Inferior parietal cortex (tissue), 1 donor: ENCODE measurements at regions not wholly inside any gene's neighbourhood (a gene's known extent, or its start where the extent isn't known, plus 50 kb on each side); places are given as distances from the start of the nearest gene placed in this dataset.
A peak's percentile ranks its signal among the peaks of the same experiment; 100 is the strongest.

Experiments used
- DNase-seq: peaks from one replicate; pipeline ENCODE4 v3.0.0-alpha.2; 2016; ENCODE audit errors: extremely low spot score

DNA sequence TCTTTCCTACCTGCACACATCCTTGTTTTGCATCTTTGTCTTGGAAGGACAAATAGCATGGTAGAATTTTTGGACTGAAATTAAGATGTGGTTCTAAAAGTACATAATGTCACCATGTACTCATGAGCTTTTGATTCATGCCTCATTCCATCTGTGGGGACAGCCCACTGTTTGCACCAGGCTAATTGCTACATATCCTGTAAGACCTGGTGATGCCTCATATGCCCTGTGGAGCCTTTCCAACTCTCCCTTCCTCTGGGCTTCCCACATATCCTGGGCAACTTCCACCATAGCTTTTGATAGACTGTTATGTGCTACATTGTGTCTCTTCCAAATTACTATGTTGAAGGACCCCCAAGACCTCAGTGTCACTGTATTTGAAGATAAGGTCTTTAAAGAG, 213.6 kb upstream of the PREP start:
- DNase-seq: no peak

DNA sequence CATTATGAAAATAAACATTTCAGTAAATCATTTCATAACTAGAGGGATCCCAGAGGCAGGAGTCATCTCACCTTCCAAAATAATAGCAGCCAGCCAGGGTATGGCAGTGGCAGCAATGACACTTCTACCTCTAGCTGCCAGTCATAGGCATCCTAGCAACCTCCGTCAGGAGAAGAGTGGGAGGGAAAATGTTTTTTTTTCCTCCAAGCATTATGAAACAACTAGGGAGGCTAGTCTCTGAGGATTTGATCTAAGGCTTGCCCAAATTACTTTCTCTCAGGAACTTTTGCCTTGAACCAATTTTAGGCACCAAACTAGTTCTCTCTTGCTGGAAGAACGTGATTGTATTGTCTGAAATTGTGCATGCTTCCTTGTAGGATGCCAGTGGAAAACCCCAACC, 208.7 kb upstream of the PREP start:
- DNase-seq: no peak

GRCh38 chr6:105609375-105609991, 206.6 kb upstream of the PREP start:
- DNase-seq: no peak

- DNase-seq: no peak
These were observed 206.0 kb upstream of the PREP start for GRCh38 chr6:105608711-105609374.

GRCh38 chr6:105607636-105608621, 205.0 kb upstream of the PREP start:
- DNase-seq: no peak

DNA sequence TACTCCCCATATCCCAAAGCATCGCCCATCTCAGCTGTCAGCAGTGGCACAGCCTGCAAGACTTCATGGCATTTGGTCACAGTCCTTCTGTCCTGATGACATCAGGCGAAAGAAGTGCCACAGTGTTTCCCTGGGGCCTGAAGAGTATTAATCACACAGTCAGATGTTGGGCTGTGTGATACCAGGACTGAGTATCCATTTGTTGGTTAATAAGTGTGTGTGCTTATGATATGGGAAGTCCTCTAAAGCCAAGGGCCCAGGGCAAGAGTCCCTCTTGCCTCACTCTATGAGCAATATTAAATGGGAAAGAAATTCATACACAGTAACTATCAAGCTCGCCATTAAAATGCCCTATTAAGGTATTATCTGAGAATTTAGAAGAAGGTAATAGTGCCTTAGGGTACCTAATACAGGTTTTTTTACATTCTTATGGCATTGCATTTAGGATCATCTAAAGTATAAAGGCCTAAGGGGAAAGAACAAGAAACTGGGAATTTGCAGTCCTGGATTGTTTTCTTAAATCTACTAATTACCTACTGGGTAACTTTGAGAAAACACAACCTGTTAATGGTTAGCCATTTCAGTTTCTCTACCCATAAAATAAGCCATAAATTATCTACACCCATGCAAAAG, 204.1 kb upstream of the PREP start:
- DNase-seq: no peak

- DNase-seq: no peak
These were observed 201.7 kb upstream of the PREP start for GRCh38 chr6:105604587-105604884.

DNA sequence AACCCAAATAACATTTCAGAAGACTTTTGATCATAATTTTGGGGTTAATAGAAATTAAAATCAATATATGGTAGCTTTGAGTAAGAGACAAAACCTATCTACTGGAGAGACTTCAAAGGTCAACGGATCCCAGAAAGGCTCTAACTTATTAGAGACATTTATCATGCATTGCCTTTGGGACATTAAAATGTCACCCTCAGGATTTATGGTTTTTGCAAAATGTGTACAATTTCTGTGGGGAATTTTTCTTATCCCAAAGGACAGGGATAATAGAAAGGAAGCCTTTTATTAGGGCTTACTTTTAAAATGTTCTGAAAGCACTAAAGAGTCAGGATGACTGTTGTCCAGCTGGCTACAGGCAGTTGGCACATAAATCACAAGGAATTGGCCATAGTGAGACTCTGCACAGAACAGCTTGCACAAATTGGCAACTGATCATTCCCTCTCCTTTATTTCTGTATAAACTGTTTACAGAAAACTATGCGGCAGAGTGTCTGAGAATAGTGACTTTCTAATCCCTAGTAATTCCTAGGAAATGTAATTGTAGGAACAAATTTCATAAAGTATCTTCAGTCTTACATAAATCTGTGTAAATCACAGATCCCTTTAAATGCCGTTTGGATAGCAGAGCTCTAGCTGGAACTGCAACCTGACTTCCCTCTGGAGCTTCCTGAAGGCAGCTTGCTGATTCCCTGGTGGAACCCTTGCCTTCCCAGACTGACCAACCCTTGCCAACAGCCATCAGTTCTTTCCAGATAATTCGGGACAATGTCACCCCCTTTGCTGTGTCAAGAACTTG, 201.1 kb upstream of the PREP start:
- DNase-seq: peak; percentile 34

- peak; percentile 76 for DNase-seq
These were observed 198.8 kb upstream of the PREP start for GRCh38 chr6:105601541-105602236.

GRCh38 chr6:105600336-105601260, 197.7 kb upstream of the PREP start:
- DNase-seq: no peak

GRCh38 chr6:105598264-105598663, 195.4 kb upstream of the PREP start:
- no peak for DNase-seq

GRCh38 chr6:105596284-105596755, 193.4 kb upstream of the PREP start:
- DNase-seq: no peak

DNA sequence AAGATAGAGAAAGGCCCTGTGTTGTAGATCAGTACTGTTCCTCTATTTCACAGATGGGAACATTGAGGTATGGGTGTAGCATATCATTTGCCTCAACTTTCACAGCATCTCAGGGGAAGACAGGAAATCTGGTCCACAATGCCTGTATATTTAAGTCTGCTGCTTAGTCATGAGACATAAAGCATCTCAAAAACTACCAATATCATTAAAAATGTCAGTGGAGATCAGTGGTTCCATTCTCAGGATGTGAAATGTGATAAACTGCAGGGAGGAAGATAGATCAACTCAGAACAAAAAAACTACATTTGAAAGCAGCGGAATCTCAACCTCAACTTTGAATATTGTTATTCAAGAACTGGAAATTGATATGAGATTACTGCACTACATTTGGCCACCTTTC, 192.9 kb upstream of the PREP start:
- no peak for DNase-seq

GRCh38 chr6:105594821-105595220, 191.9 kb upstream of the PREP start:
- DNase-seq: no peak

DNA sequence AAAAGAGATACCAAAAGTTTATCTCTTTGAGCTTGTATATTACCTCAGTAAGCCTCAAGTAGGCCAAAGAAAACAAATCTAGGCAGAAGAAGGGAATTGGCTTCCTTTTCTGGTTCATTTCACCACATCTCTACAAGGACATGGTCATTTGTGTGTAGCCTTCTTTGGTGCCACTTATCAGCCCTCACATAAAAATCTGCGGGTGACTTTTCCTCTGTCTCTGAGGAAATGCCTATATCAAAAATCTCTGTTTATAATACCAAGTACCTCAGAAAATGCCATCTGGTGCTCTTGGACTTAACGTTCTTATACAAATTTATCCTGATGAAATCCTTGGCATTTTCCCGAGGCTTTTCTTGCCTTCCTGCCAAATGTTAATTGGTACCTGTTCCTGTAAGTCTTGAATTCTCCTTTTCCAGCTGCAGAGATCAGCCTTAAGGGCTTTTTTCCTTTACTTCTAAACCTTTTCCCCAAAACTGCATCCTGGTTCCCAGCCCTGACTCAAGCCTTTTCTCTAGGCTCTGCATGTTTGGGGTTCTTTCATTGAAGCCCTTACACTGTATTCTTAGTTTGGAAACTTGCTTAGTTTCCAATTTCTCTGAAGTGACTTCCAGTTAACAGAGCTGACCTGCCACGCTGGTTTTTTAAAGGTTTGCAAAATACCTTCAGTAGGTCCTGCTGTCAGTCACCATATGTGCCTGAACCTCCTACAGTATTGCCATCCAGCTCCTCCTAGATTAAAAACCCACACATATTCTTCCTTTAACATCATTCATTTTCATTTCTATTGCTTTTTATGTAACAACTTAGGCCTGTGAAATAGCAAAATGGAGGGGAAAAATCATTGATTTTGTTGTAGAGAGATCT, 191.2 kb upstream of the PREP start:
- peak; percentile 59 for DNase-seq

DNA sequence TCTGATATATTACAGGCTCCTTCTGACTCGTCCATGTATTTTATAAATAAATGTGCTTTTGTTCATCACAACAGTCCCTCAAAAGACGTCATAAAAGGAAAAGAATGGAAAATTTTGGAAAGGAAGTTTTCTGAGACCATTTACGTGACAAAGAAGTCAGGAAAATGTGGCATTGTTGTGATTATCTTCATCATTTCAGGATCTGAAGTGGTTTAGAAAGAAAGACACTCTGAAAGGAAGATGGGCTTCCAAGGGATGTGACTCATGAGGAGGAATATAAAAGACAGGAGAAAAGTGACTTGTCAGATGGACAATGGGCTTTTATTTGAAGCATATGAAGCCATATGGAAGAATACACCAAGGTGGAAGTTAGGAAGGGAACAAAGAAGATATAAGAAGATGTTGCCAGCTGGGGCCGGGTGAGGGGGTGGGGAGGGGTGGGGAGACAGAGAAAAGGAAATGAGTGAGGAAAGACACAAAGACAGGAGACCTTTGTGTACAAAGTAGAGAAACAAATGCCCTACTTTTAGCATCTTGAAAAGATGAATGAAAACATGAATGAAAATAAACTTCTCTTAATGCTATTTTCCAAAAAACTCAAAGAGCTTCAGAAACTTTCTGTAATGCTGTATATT, 190.3 kb upstream of the PREP start:
- DNase-seq: no peak

DNA sequence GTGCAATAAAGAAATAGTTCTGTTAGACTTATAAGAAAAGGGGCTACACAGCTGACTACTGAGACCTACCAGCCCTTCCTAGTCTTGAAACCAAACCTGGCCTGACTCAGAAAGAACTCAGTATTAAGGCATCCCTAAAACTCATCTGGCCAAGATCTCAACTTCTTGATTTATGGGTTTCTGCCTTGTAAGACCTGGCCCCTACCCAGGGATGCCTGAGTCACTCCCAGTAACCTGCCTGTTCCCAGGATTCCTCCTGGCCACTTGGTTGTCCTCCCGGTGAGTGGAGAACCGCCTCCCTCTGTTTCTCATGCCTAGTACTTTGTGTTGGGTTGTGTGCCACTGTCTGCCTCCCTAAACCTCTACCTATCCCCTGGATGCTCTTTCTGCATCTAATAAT, 189.4 kb upstream of the PREP start:
- no peak for DNase-seq

DNA sequence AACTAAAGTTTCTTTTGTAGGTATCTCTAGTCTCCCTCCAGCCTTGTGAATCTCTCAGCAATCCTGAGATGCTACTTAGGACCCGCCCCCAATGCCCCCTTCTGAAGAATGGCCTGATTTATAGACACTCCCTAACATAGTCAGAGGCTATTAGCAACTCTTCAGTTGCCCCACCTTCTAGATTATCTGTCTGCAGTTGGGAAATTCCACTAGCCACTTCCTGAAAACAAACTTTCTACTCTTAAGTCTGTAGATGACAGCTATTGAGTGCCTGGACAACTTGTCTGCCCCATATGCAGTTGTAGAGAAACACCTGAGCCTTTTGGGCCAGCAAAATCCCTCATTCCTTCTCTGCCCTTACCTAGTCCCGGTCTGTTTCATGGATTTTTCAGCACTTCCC, 188.2 kb upstream of the PREP start:
- DNase-seq: no peak
